Neural progenitor cell (in vitro differentiated cells): ENCODE measurements at regions not wholly inside any gene's neighbourhood (a gene's known extent, or its start where the extent isn't known, plus 50 kb on each side); places are given as distances from the start of the nearest gene placed in this dataset.
"Not testable (repeated sequence)": the region's sequence is repeated elsewhere in the genome, so short reads cannot be mapped to it uniquely, and the experiment has no call there.

Experiments used
- CTCF ChIP-seq: fragments of 200-600 bp; sonication (generic); IDR thresholded peaks from 2 replicates; pipeline ENCODE4 v1.5.1; 2017; ENCODE audit warnings: antibody characterized with exemption, mild to moderate bottlenecking
- EZH2 ChIP-seq: fragments of 200-600 bp; sonication (generic); IDR thresholded peaks from 2 replicates; pipeline ENCODE4 v1.6.1; 2017; ENCODE audit warnings: antibody characterized with exemption, mild to moderate bottlenecking, moderate library complexity
- EZH2phosphoT487 ChIP-seq: fragments of 200-600 bp; sonication (generic); IDR thresholded peaks from 2 replicates; pipeline ENCODE4 v1.6.1; 2017; ENCODE audit warnings: antibody characterized with exemption

DNA sequence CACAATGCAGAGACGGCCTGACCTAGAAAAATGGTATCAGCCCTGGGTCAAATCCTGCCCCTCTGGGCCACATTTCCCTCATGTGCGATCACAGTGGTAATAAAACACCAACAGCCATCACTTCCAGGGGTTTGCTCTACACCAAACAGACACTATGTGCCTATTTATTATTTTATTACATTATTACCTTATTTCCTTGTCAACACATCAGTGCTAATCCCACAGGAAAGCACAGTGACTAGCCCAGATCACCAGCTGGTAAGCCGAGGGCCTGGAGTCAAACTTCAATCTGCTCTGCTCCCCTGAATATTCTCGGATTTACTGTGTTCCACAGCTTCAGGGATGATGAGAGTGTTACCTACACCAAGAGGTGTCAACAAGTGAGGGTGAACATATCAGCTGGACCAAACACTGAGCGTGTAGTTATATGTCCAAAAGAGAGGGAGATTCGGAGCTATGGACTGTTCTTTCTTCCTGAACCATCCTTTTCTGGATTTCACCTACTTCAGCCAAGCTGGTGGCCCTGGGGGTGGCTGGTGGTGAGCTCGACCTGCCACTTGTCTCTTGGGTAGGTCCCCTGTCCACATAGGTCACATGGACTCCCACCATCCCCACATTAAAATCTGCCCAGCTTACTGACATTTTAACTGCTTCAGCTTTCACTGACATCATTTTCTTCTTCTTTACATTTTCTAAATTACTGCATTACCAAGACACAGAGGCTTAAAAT is 198.9 kb downstream of the ANKRD30B start:
- TF ChIP-seq CTCF, EZH2, EZH2phosphoT487: not testable (repeated sequence)
